ENCODE measurements at regions not wholly inside any gene's neighbourhood (a gene's known extent, or its start where the extent isn't known, plus 50 kb on each side); places are given as distances from the start of the nearest gene placed in this dataset.

DNA sequence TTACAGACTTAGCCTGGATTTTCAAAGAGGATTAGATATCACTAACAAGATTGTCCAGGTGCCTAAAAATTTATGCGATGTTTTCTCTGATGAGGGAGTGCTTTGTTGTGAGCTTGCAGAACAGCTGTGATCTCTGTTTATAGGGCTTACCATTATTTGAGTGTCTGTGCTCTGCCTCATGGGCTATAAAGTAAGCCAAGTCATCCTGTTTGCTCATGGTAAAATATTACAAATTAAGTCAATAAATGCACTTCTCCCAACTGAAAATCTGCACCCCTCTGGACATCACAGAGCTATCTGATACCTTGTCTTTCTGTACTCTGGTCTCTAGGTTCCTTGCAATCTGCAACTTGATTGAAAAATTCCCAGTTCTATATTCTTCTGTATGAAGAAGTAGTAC lies 293.4 kb upstream of the ACTBL2 start:
- no peaks in the 10 kb centered on the region for H3K4me1 ChIP-seq (ENCODE audit: control insufficient read depth, low read length)
- no peak overlapping the region for H3K4me2 ChIP-seq (ENCODE audit: low read length)
- 0 out of 2 replicates have a peak, but pooled peaks cover 7% of the 10 kb centered on the region for H3K27me3 ChIP-seq (ENCODE audit: control insufficient read depth, low read length)
- H4K20me1 ChIP-seq (ENCODE audit: control insufficient read depth, insufficient read depth, low read depth, low read length), result no peaks in the 10 kb centered on the region
- no peak overlapping the region for H3K4me3 ChIP-seq (ENCODE audit: low read length)
- H3K9me3 ChIP-seq (ENCODE audit: control insufficient read depth, insufficient read depth, low read length), result no peaks in the 10 kb centered on the region
- no peak overlapping the region for H3K27ac ChIP-seq (ENCODE audit: low read depth, low read length)
- no peaks in the 10 kb centered on the region for H3K9me2 ChIP-seq (replicated peaks; ENCODE audit: control insufficient read depth, low read length)
- H3K79me2 ChIP-seq (ENCODE audit: control insufficient read depth, low read length), result no peaks in the 10 kb centered on the region
- no peak for TF ChIP-seq CTCF (IDR thresholded peaks at IDR 0.05; ENCODE audit: low read depth, low read length, poor library complexity, severe bottlenecking)
- TF ChIP-seq EZH2phosphoT487 (IDR thresholded peaks at IDR 0.05; ENCODE audit: borderline replicate concordance, low read length), result no peak
- H3F3A ChIP-seq (ENCODE audit: control insufficient read depth, insufficient read depth), result no peaks in the 10 kb centered on the region
- no peaks in the 10 kb centered on the region for H3K36me3 ChIP-seq (ENCODE audit: control insufficient read depth, low read length)

DNA sequence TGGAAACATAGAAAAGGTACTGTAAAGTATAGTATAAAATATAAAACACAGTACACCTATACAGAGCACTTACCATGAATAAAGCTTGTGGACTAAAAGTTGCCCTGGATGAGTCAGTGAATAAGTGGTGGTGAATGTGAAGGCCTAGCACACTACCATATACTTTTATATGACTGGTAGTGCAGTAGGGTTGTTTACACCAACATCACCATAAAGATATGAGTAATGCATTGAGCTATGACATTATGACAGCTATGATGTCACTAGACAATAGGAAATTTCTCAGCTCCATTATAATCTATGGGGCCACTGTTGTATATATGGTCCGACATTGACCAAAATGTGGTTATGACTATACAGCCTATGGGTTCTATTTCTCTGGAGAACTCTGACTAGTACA lies 291.8 kb upstream of the ACTBL2 start:
- H3K36me3 ChIP-seq (ENCODE audit: control insufficient read depth, low read length), result no peaks in the 10 kb centered on the region
- TF ChIP-seq EZH2phosphoT487 (IDR thresholded peaks at IDR 0.05; ENCODE audit: borderline replicate concordance, low read length) (no peak), CTCF (IDR thresholded peaks at IDR 0.05; ENCODE audit: low read depth, low read length, poor library complexity, severe bottlenecking) (no peak)
- H3K9me3 ChIP-seq (ENCODE audit: control insufficient read depth, insufficient read depth, low read length), result no peaks in the 10 kb centered on the region
- no peaks in the 10 kb centered on the region for H4K20me1 ChIP-seq (ENCODE audit: control insufficient read depth, insufficient read depth, low read depth, low read length)
- H3K4me1 ChIP-seq (ENCODE audit: control insufficient read depth, low read length), result no peaks in the 10 kb centered on the region
- no peaks in the 10 kb centered on the region for H3K79me2 ChIP-seq (ENCODE audit: control insufficient read depth, low read length)
- H3K27me3 ChIP-seq (ENCODE audit: control insufficient read depth, low read length), result 0 out of 2 replicates have a peak, but pooled peaks cover 7% of the 10 kb centered on the region
- H3K4me3 ChIP-seq (ENCODE audit: low read length), result no peak overlapping the region
- H3F3A ChIP-seq (ENCODE audit: control insufficient read depth, insufficient read depth), result no peaks in the 10 kb centered on the region
- no peak overlapping the region for H3K4me2 ChIP-seq (ENCODE audit: low read length)
- no peak overlapping the region for H3K27ac ChIP-seq (ENCODE audit: low read depth, low read length)
- no peaks in the 10 kb centered on the region for H3K9me2 ChIP-seq (replicated peaks; ENCODE audit: control insufficient read depth, low read length)

DNA sequence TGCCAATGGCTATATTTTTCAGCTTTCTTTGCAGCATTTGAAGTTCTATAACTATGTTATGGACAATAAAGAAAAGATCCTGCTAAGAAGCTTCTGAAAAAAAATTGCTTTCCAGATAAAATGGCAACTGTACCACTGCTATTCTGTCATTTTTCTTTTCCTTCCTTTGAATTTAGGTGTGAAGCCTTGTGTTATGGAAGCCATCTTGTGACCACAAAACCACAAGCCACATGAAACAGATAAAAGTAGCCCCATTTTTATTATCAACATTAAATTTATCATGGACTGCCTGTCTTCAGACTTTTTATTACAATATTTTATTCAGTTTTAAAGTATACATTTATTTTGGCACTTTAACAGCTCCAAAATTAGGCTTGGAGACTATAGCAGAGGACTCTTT lies 289.9 kb upstream of the ACTBL2 start:
- Histone ChIP-seq H3K27ac (ENCODE audit: low read depth, low read length) (no peak overlapping the region), H3K4me2 (ENCODE audit: low read length) (no peak overlapping the region), H3K4me3 (ENCODE audit: low read length) (no peak overlapping the region), H3K79me2 (ENCODE audit: control insufficient read depth, low read length) (no peaks in the 10 kb centered on the region), H4K20me1 (ENCODE audit: control insufficient read depth, insufficient read depth, low read depth, low read length) (no peaks in the 10 kb centered on the region), H3F3A (ENCODE audit: control insufficient read depth, insufficient read depth) (no peaks in the 10 kb centered on the region), H3K4me1 (ENCODE audit: control insufficient read depth, low read length) (no peaks in the 10 kb centered on the region), H3K27me3 (ENCODE audit: control insufficient read depth, low read length) (0 out of 2 replicates have a peak, but pooled peaks cover 3% of the 10 kb centered on the region), H3K9me3 (ENCODE audit: control insufficient read depth, insufficient read depth, low read length) (no peaks in the 10 kb centered on the region), H3K9me2 (replicated peaks; ENCODE audit: control insufficient read depth, low read length) (no peaks in the 10 kb centered on the region), H3K36me3 (ENCODE audit: control insufficient read depth, low read length) (no peaks in the 10 kb centered on the region)
- TF ChIP-seq EZH2phosphoT487 (IDR thresholded peaks at IDR 0.05; ENCODE audit: borderline replicate concordance, low read length) (no peak), CTCF (IDR thresholded peaks at IDR 0.05; ENCODE audit: low read depth, low read length, poor library complexity, severe bottlenecking) (no peak)

GRCh38 chr5:57770039-57770438 lies 287.4 kb upstream of the ACTBL2 start:
- no peaks in the 10 kb centered on the region for H3K27me3 ChIP-seq (ENCODE audit: control insufficient read depth, low read length)
- H4K20me1 ChIP-seq (ENCODE audit: control insufficient read depth, insufficient read depth, low read depth, low read length), result no peaks in the 10 kb centered on the region
- H3F3A ChIP-seq (ENCODE audit: control insufficient read depth, insufficient read depth), result no peaks in the 10 kb centered on the region
- TF ChIP-seq CTCF (IDR thresholded peaks at IDR 0.05; ENCODE audit: low read depth, low read length, poor library complexity, severe bottlenecking) (no peak), EZH2phosphoT487 (IDR thresholded peaks at IDR 0.05; ENCODE audit: borderline replicate concordance, low read length) (no peak)
- no peaks in the 10 kb centered on the region for H3K79me2 ChIP-seq (ENCODE audit: control insufficient read depth, low read length)
- no peaks in the 10 kb centered on the region for H3K36me3 ChIP-seq (ENCODE audit: control insufficient read depth, low read length)
- no peaks in the 10 kb centered on the region for H3K9me3 ChIP-seq (ENCODE audit: control insufficient read depth, insufficient read depth, low read length)
- H3K4me2 ChIP-seq (ENCODE audit: low read length), result no peak overlapping the region
- no peak overlapping the region for H3K4me3 ChIP-seq (ENCODE audit: low read length)
- no peak overlapping the region for H3K27ac ChIP-seq (ENCODE audit: low read depth, low read length)
- H3K4me1 ChIP-seq (ENCODE audit: control insufficient read depth, low read length), result no peaks in the 10 kb centered on the region
- no peaks in the 10 kb centered on the region for H3K9me2 ChIP-seq (replicated peaks; ENCODE audit: control insufficient read depth, low read length)

Measured in DOHH2 (cell line).